HG03565 (cell line): ENCODE measurements at regions not wholly inside any gene's neighbourhood (a gene's known extent, or its start where the extent isn't known, plus 50 kb on each side); places are given as distances from the start of the nearest gene placed in this dataset.
"Not testable (repeated sequence)": the region's sequence is repeated elsewhere in the genome, so short reads cannot be mapped to it uniquely, and the experiment has no call there.

ENCODE experiments used
- ATAC-seq: cut with Tn5 transposase; IDR thresholded peaks from one replicate; pipeline ENCODE4 v1.9.1; 2021; ENCODE audit warnings: mild to moderate bottlenecking, moderate library complexity; ENCODE audit not compliant: unreplicated experiment

DNA sequence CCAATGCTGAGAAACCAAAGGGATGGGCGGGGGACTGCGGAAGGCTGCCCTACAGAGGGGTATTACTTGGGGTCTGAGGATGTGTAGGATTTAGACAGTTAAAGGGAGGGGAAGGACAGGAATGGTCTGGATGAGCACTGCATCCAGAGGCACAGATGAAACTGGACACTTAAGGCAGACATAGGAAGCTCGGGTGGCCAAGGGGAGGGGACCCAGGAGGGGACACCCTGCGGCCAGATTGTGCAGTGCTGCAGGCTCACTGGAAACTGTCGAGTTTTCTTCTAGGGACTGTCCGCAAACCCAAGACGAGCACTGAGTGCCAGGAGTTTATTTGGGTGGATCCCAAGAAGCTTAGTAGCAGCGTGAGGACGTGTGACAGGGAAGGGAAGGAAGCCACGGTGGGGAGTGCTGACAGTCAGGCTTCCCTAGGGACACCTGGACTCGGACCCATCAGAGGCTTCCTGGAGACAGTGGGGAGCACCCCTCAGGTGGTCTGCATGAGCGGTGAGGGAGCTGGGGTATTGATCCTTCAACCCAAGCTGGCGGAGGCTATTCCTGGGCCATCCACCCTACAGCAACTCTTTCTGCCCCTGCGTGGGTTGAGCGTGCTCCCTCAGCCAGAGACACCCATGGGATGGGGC lies 278.7 kb downstream of the FOXL1 start:
- no peak for ATAC-seq

DNA sequence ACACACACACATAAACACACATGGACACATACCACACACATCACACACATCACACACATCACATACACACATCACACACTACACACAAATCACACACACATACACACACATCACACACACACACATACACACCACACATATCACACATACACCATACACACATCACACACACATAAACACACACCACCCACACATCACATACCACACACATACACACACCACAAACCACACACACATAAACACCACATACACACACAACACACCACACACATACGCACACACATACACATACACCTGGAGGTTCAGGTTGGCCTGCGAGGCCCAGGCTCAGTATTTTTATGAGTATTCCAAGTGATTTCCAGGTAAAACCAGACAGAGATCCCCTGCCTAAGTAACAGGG lies 279.5 kb downstream of the FOXL1 start:
- no peak for ATAC-seq

DNA sequence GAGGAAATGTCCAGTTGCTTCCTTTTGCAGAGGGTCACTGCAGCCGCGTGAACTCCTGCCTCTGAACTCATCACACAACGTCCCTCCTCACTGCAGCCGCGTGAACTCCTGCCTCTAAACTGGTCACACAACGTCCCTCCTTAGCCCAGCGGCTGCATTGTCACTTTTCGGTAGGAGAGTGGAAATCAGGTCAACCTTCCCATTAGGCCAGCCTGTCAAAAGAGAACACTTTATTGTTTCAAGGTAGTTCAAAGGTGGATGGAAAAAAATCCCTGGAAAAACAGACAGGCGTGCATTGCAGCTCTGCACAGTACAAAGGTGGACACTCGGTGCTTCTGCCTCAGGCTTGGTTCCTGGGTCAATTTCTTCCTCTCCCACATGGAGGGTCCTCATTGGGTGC lies 280.2 kb downstream of the FOXL1 start:
- no peak for ATAC-seq

DNA sequence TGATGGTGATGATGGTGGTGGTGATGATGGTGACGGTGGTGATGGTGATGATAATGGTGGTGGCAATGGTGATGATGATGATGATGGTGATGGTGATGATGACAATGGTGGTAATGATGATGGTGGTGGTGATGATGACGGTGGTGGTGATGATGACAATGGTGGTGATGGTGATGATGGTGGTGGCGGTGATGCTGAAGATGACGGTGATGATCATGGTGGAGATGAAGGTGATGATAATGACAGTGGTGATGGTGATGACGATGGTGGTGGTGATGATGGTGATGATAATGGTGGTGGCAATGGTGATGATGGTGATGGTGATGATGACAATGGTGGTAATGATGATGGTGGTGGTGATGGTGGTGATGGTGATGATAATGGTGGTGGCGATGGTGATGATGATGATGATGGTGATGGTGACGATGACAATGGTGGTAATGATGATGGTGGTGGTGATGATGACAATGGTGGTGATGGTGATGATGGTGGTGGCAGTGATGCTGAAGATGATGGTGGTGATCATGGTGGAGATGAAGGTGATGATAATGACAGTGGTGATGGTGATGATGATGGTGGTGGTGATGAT lies 283.0 kb downstream of the FOXL1 start:
- ATAC-seq = not testable (repeated sequence)

GRCh38 chr16:86862595-86863280 lies 284.4 kb downstream of the FOXL1 start:
- ATAC-seq = no peak

DNA sequence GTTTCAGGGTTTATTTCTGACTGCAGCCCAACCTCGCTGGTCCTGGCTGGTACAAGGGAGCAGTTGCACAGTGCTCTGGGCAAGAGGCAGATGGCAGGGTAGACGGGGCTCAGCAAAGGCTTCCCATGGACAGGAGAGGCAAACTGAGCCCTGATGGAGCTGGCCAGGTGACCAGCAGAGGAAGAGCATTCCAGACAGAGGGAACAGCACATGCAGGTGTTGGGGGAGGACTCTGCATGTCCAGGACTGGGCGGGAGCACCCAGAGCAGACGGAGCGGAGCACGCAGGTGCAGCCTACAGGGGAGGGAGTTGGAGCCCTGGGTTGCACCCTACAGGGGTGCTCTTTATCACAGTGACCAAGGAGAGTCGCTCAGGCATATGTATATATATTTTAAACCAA lies 285.3 kb downstream of the FOXL1 start:
- ATAC-seq = no peak

- ATAC-seq = no peak
Measured at GRCh38 chr16:86864586-86864985, 286.2 kb downstream of the FOXL1 start.

- ATAC-seq = no peak
Measured at GRCh38 chr16:86865851-86866662, 287.7 kb downstream of the FOXL1 start.

DNA sequence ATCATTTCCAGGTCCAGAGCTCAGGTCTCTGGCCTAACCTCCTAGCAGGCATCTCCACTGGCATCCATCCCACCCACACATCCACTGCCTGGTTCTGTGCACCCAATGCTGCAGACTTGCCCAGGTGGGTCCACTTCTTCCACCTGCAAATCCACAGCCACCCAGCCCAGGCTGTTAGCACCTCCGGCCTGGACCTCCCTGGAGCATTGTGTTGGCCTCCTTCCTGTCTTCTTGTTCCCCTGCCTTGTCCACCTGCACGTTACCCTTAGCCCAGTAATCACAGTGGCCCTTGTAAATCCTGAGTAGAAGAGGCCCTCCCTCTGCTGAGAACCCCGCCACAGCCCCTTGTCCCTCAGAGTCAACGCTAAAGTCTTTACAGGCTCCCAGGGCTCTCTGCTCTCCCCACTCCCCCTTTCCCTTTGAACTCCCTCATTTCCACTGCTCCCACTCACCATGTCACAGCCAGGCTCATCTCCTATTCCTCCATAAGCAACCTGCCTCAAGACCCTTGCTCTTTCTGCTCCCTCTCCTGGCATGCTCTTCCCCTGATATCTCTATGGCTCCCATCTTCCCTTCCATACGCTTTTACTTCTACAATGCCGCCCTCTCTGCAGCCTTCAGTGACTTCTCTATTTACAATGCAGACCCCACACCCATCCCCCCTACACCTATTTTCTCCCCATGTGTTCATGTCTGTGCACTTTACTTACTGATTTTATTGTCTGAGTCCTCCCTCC lies 288.8 kb downstream of the FOXL1 start:
- no peak for ATAC-seq

- ATAC-seq = no peak
Measured at GRCh38 chr16:86868070-86868469, 289.7 kb downstream of the FOXL1 start.

DNA sequence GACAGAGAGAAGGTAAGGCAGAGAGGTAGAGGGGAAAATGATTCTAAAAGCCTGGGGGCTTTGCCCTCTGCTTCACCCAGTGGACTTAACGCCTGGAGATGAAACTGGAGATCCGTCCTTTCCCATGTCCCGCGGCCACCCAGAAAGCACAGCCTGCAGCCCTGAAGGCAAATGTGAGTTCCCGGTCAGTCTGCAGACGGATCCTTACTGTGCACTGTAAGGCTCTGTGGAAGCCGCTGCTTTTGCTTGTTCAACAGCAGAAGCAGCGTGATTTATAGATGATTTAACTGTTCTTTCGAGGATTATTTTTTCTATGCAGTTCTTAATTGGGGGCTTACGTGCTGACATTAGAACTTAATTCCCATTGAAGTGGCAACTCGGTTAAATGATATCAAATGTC lies 290.4 kb downstream of the FOXL1 start:
- no peak for ATAC-seq

GRCh38 chr16:86869288-86870022 lies 291.1 kb downstream of the FOXL1 start:
- ATAC-seq = no peak

DNA sequence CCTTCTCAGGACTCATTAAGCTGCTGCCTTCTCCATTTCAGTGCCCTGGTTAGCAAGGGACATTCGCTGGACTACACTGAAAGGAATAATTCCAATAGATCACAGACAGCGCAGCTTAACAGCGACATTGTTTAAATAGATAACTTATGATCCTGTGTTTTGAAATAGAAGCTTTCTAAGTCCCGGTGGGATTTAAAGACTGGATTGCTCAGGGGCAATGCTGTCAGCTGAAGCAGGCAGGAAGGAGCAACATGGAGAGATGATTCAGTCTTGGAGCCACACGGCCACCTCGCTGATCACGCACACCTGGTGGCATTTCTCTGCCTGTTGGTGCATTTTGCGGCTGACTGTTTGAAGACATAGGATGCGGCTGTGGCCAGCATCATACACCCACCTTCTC lies 292.0 kb downstream of the FOXL1 start:
- no peak for ATAC-seq

DNA sequence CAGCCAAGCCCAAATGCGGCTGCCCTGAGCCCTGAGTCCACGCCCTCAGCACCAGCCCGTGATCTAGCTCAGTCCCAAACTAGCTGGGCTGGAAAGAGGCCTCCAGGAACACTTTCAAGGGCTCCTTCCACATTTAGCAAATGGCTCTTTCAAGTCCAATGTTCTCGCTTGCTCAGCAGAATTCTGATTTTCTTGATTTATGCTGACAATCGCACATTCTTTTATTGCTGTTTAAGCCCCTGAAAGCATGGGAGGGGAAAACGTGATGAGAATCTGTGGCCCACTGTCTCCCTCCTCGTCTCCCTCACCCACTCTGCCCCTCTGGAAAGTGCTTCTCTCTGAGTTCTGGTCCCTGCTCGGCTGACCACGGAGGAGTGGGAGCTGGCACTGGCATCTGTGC lies 293.8 kb downstream of the FOXL1 start:
- ATAC-seq = no peak

- no peak for ATAC-seq
Measured at GRCh38 chr16:86872833-86873232, 294.5 kb downstream of the FOXL1 start.

GRCh38 chr16:86874141-86874540 lies 295.8 kb downstream of the FOXL1 start:
- no peak for ATAC-seq

GRCh38 chr16:86876499-86876898 lies 298.1 kb downstream of the FOXL1 start:
- ATAC-seq = no peak

DNA sequence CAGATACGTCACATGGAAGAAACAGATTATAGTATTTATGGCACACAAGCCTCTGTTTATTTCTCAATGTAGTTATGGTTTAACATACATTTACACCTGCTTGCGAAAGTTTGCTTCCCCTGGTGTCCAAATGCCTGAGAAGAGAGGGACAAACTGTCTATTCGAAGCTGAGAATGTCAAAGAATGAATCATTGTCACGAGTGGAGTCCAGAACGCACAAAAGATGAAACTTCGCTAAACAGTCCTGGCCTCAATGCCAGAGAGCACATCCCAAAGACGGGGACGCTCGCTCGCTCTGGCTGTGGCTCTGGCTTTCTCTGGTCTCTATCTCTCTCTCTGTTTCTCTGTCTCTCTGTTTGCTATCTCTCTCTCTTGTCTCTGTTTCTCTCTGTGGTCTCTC lies 298.8 kb downstream of the FOXL1 start:
- no peak for ATAC-seq

DNA sequence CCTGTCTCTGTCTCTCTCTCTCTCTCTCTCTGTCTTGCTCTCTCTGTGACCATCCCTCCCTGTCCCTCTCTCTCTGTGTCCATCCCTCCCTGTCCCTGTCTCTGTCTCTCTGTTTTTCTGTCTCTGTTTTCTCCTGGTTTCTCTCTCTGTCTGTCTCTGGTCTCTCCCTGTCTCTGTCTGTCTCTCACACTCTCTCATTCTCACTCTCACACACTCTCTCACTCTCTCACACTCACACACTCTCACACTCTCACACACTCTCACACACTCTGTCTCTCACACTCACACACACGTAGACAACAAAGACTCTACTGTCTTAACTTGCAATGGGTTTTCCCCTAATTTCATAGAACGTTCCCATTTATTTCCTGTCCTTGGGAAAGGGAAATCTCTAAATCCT lies 299.5 kb downstream of the FOXL1 start:
- ATAC-seq = no peak
